ENCODE measurements at regions not wholly inside any gene's neighbourhood (a gene's known extent, or its start where the extent isn't known, plus 50 kb on each side); places are given as distances from the start of the nearest gene placed in this dataset.
"Not testable (repeated sequence)": the region's sequence is repeated elsewhere in the genome, so short reads cannot be mapped to it uniquely, and the experiment has no call there.

GRCh38 chr3:94607778-94608177, 544.9 kb downstream of the NSUN3 start:
- DNase-seq (ENCODE audit: low spot score), result no peak

- DNase-seq (ENCODE audit: low spot score), result no peak
Observed at GRCh38 chr3:94609908-94610307, 547.0 kb downstream of the NSUN3 start.

- DNase-seq (ENCODE audit: low spot score), result no peak
Observed at GRCh38 chr3:94611596-94611995, 548.7 kb downstream of the NSUN3 start.

GRCh38 chr3:94612631-94613030, 549.8 kb downstream of the NSUN3 start:
- DNase-seq (ENCODE audit: low spot score), result no peak

- DNase-seq (ENCODE audit: low spot score), result no peak
Observed at GRCh38 chr3:94614192-94614591, 551.3 kb downstream of the NSUN3 start.

- no peak for DNase-seq (ENCODE audit: low spot score)
Observed at GRCh38 chr3:94615275-94616065, 552.6 kb downstream of the NSUN3 start.

- DNase-seq (ENCODE audit: low spot score), result no peak
Observed at GRCh38 chr3:94616833-94617232, 554.0 kb downstream of the NSUN3 start.

GRCh38 chr3:94617312-94617711, 554.5 kb downstream of the NSUN3 start:
- DNase-seq (ENCODE audit: low spot score), result no peak

GRCh38 chr3:94619643-94620042, 556.8 kb downstream of the NSUN3 start:
- no peak for DNase-seq (ENCODE audit: low spot score)

GRCh38 chr3:94626573-94626972, 563.7 kb downstream of the NSUN3 start:
- no peak for DNase-seq (ENCODE audit: low spot score)

- no peak for DNase-seq (ENCODE audit: low spot score)
Observed at GRCh38 chr3:94627689-94628088, 564.8 kb downstream of the NSUN3 start.

GRCh38 chr3:94643400-94643799, 580.5 kb downstream of the NSUN3 start:
- DNase-seq (ENCODE audit: low spot score), result no peak

- no peak for DNase-seq (ENCODE audit: low spot score)
Observed at GRCh38 chr3:94645790-94646189, 582.9 kb downstream of the NSUN3 start.

GRCh38 chr3:94647131-94647530, 584.3 kb downstream of the NSUN3 start:
- DNase-seq (ENCODE audit: low spot score), result no peak

GRCh38 chr3:94648270-94649180, 585.7 kb downstream of the NSUN3 start:
- DNase-seq (ENCODE audit: low spot score), result not testable (repeated sequence)

GRCh38 chr3:94654096-94654495, 591.2 kb downstream of the NSUN3 start:
- no peak for DNase-seq (ENCODE audit: low spot score)

- no peak for DNase-seq (ENCODE audit: low spot score)
Observed at GRCh38 chr3:94665922-94666321, 603.1 kb downstream of the NSUN3 start.

- DNase-seq (ENCODE audit: low spot score), result no peak
Observed at GRCh38 chr3:94671078-94671477, 608.2 kb downstream of the NSUN3 start.

- DNase-seq (ENCODE audit: low spot score), result no peak
Observed at GRCh38 chr3:94673876-94674275, 611.0 kb downstream of the NSUN3 start.

- no peak for DNase-seq (ENCODE audit: low spot score)
Observed at GRCh38 chr3:94686208-94686607, 623.3 kb downstream of the NSUN3 start.

- DNase-seq (ENCODE audit: low spot score), result no peak
Observed at GRCh38 chr3:94693997-94694640, 631.3 kb downstream of the NSUN3 start.

- DNase-seq (ENCODE audit: low spot score), result no peak
Observed at GRCh38 chr3:94694894-94695293, 632.0 kb downstream of the NSUN3 start.

- DNase-seq (ENCODE audit: low spot score), result no peak
Observed at GRCh38 chr3:94704467-94704866, 641.6 kb downstream of the NSUN3 start.

All from D341Med (cell line).